ENCODE measurements at regions not wholly inside any gene's neighbourhood (a gene's known extent, or its start where the extent isn't known, plus 50 kb on each side); places are given as distances from the start of the nearest gene placed in this dataset.

DNA sequence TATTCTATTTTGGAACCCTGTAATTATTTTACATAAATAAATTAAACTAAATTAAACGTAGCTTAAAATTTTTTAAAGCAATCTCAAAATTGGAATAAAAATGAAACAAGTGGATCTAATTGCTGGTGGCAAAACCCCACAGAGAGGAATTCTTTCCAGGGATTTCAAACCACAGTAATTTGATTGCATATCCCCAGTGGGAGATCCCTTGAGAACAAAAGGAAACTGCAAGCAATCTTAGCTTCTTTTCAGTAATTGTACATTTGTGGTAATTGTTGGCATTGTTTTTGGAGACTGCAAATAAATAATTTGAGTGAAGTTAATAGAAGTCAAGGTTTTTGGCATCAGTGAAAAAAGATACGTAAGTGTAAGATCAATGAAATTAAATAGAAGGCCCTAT is 58.7 kb upstream of the MYCN start:
- TF ChIP-seq, protein P1, sequence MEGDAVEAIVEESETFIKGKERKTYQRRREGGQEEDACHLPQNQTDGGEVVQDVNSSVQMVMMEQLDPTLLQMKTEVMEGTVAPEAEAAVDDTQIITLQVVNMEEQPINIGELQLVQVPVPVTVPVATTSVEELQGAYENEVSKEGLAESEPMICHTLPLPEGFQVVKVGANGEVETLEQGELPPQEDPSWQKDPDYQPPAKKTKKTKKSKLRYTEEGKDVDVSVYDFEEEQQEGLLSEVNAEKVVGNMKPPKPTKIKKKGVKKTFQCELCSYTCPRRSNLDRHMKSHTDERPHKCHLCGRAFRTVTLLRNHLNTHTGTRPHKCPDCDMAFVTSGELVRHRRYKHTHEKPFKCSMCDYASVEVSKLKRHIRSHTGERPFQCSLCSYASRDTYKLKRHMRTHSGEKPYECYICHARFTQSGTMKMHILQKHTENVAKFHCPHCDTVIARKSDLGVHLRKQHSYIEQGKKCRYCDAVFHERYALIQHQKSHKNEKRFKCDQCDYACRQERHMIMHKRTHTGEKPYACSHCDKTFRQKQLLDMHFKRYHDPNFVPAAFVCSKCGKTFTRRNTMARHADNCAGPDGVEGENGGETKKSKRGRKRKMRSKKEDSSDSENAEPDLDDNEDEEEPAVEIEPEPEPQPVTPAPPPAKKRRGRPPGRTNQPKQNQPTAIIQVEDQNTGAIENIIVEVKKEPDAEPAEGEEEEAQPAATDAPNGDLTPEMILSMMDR (IDR thresholded peaks at IDR 0.05 in 4 of 5, conservative IDR thresholded peaks at IDR 0.05 in 1 of 5): no peak
- TF ChIP-seq POLR2A (IDR thresholded peaks at IDR 0.05): no peak
